Gastroesophageal sphincter (tissue), 3 donors: ENCODE measurements at regions not wholly inside any gene's neighbourhood (a gene's known extent, or its start where the extent isn't known, plus 50 kb on each side); places are given as distances from the start of the nearest gene placed in this dataset.

Experiments
- CTCF ChIP-seq, 4 experiments: fragments of 200-600 bp in 2 of 4; fragments of 450-650 bp in 2 of 4; sonication (generic) in 1 of 4; IDR thresholded peaks; one replicate each; pipeline ENCODE4 v1.5.1; 2017 to 2019; ENCODE audit warnings: antibody characterized with exemption in 4 of 4, mild to moderate bottlenecking in 2 of 4, moderate library complexity in 2 of 4
- POLR2AphosphoS5 ChIP-seq: sonication (generic); formaldehyde crosslinking; IDR thresholded peaks from one replicate; pipeline ENCODE4 v1.6.1; 2017; ENCODE audit warnings: antibody characterized with exemption

GRCh38 chrX:140177821-140178220 is 212.5 kb upstream of the CXorf66 start:
- TF ChIP-seq CTCF (IDR thresholded peaks at IDR 0.05) (no peak), POLR2AphosphoS5 (no peak)
